Central memory CD4-positive, alpha-beta T cell (primary cell): ENCODE measurements at regions not wholly inside any gene's neighbourhood (a gene's known extent, or its start where the extent isn't known, plus 50 kb on each side); places are given as distances from the start of the nearest gene placed in this dataset.

Experiments used
- DNase-seq: peaks from one replicate; pipeline ENCODE4 v3.0.0; 2022

- DNase-seq, result no peak
Observed at GRCh38 chr12:85509081-85509856, 229.2 kb downstream of the ALX1 start.

GRCh38 chr12:85509857-85510256, 229.8 kb downstream of the ALX1 start:
- no peak for DNase-seq

- no peak for DNase-seq
Observed at GRCh38 chr12:85516039-85516438, 236.0 kb downstream of the ALX1 start.

GRCh38 chr12:85516667-85517325, 236.8 kb downstream of the ALX1 start:
- DNase-seq, result no peak

- no peak for DNase-seq
Observed at GRCh38 chr12:85519163-85519562, 239.1 kb downstream of the ALX1 start.

- DNase-seq, result no peak
Observed at GRCh38 chr12:85523197-85523596, 243.2 kb downstream of the ALX1 start.

GRCh38 chr12:85527192-85527591, 247.2 kb downstream of the ALX1 start:
- no peak for DNase-seq

GRCh38 chr12:85529896-85530295, 249.9 kb downstream of the ALX1 start:
- DNase-seq, result no peak

GRCh38 chr12:85530456-85530855, 250.4 kb downstream of the ALX1 start:
- DNase-seq, result no peak

- no peak for DNase-seq
Observed at GRCh38 chr12:85531341-85531740, 251.3 kb downstream of the ALX1 start.

GRCh38 chr12:85549640-85550039, 269.6 kb downstream of the ALX1 start:
- DNase-seq, result no peak

GRCh38 chr12:85550924-85551323, 270.9 kb downstream of the ALX1 start:
- DNase-seq, result no peak

GRCh38 chr12:85552461-85552860, 272.4 kb downstream of the ALX1 start:
- DNase-seq, result no peak

GRCh38 chr12:85557850-85558249, 277.8 kb downstream of the ALX1 start:
- no peak for DNase-seq

GRCh38 chr12:85558684-85559083, 277.5 kb downstream of the RASSF9 start:
- no peak for DNase-seq

GRCh38 chr12:85559127-85559526, 277.1 kb downstream of the RASSF9 start:
- no peak for DNase-seq

- DNase-seq, result no peak
Observed at GRCh38 chr12:85559536-85559935, 276.7 kb downstream of the RASSF9 start.

- DNase-seq, result no peak
Observed at GRCh38 chr12:85562765-85563164, 273.4 kb downstream of the RASSF9 start.

- DNase-seq, result no peak
Observed at GRCh38 chr12:85564786-85565185, 271.4 kb downstream of the RASSF9 start.

- DNase-seq, result no peak
Observed at GRCh38 chr12:85568395-85569103, 267.7 kb downstream of the RASSF9 start.

GRCh38 chr12:85569261-85569660, 266.9 kb downstream of the RASSF9 start:
- DNase-seq, result no peak

- no peak for DNase-seq
Observed at GRCh38 chr12:85572956-85573355, 263.3 kb downstream of the RASSF9 start.

GRCh38 chr12:85573635-85574214, 262.5 kb downstream of the RASSF9 start:
- DNase-seq, result no peak
